PC-3 (cell line): ENCODE measurements at regions not wholly inside any gene's neighbourhood (a gene's known extent, or its start where the extent isn't known, plus 50 kb on each side); places are given as distances from the start of the nearest gene placed in this dataset.

Experiments
- ATAC-seq: fragments of 200-7000 bp; cut with Tn5 transposase; 2 replicates; pipeline ENCODE4 v1.9.1; 2020; ENCODE audit warnings: mild to moderate bottlenecking, moderate library complexity
- BruUV-seq: library from RNA; stranded (reverse); fragments of 400-500 nt; replicated peaks from 2 replicates; lab custom pipeline; 2021; lab: Mats Ljungman, UMichigan
- CTCF ChIA-PET: fragments of 300-600 bp; sonication (Branson Sonifier 250); formaldehyde crosslinking; loops from one replicate; lab custom pipeline; 2022; ENCODE audit warnings: antibody characterized with exemption; lab: Charles Lee
- POLR2A ChIA-PET: fragments of 300-600 bp; sonication (Branson Sonifier 250); formaldehyde crosslinking; loops from one replicate; lab custom pipeline; 2022; ENCODE audit warnings: antibody characterized with exemption; ENCODE audit not compliant: unreplicated experiment; lab: Charles Lee
- DNase-seq: peaks from one replicate; pipeline ENCODE4 v3.0.0-alpha.2; 2015
- H2AFZ ChIP-seq: fragments of 300-600 bp; sonication (generic); 2 replicates; pipeline ENCODE4 v1.6.0; 2016; ENCODE audit warnings: antibody characterized with exemption, low read length
- H3F3A ChIP-seq: fragments of 300-600 bp; sonication (generic); one replicate; pipeline ENCODE4 v1.6.0; 2017; ENCODE audit warnings: antibody characterized with exemption, low read length, control low read depth, mild to moderate bottlenecking; ENCODE audit not compliant: unreplicated experiment
- H3K27ac ChIP-seq: fragments of 300-600 bp; sonication (generic); 2 replicates; pipeline ENCODE4 v1.5.1; 2016; ENCODE audit warnings: mild to moderate bottlenecking, low read length
- H3K27me3 ChIP-seq: fragments of 300-600 bp; sonication (generic); 2 replicates; pipeline ENCODE4 v1.6.1; 2016; ENCODE audit warnings: low read length, mixed read lengths
- H3K36me3 ChIP-seq: fragments of 300-600 bp; sonication (generic); 2 replicates; pipeline ENCODE4 v1.6.1; 2016; ENCODE audit warnings: low read depth, mixed run types, low read length, mixed read lengths
- H3K4me1 ChIP-seq: fragments of 300-600 bp; sonication (generic); 2 replicates; pipeline ENCODE4 v1.5.1; 2016; ENCODE audit warnings: low read length; ENCODE audit not compliant: insufficient read depth
- H3K4me2 ChIP-seq: fragments of 300-600 bp; sonication (generic); 2 replicates; pipeline ENCODE4 v1.6.0; 2016; ENCODE audit warnings: low read length
- H3K4me3 ChIP-seq: fragments of 300-600 bp; sonication (generic); 2 replicates; pipeline ENCODE4 v1.5.1; 2016; ENCODE audit warnings: mild to moderate bottlenecking, low read length, mixed read lengths
- H3K79me2 ChIP-seq: fragments of 300-600 bp; sonication (generic); 2 replicates; pipeline ENCODE4 v1.6.1; 2017; ENCODE audit warnings: low read length, mixed read lengths
- H3K9ac ChIP-seq: fragments of 300-600 bp; sonication (generic); 2 replicates; pipeline ENCODE4 v1.6.0; 2016; ENCODE audit warnings: mild to moderate bottlenecking, low read length
- H3K9me2 ChIP-seq: fragments of 300-600 bp; sonication (generic); replicated peaks from 2 replicates; pipeline ENCODE4 v1.6.1; 2016; ENCODE audit warnings: mixed run types, low read length, mixed read lengths
- H3K9me3 ChIP-seq: fragments of 300-600 bp; sonication (generic); 2 replicates; pipeline ENCODE4 v1.6.1; 2016; ENCODE audit warnings: low read length, mixed read lengths
- H4K20me1 ChIP-seq: fragments of 300-600 bp; sonication (generic); 2 replicates; pipeline ENCODE4 v1.6.1; 2016; ENCODE audit warnings: low read length, mixed read lengths
- EZH2 ChIP-seq: fragments of 300-600 bp; sonication (generic); IDR thresholded peaks from one replicate; pipeline ENCODE4 v1.6.1; 2017; ENCODE audit warnings: antibody characterized with exemption, mild to moderate bottlenecking, low read length; ENCODE audit not compliant: unreplicated experiment
- EZH2phosphoT487 ChIP-seq: fragments of 300-600 bp; sonication (generic); IDR thresholded peaks from 2 replicates; pipeline ENCODE4 v1.6.1; 2018; ENCODE audit warnings: mild to moderate bottlenecking, antibody characterized with exemption, low read length, borderline replicate concordance
- intact Hi-C: fragments of 100-400 bp; cut with micrococcal nuclease; formaldehyde crosslinking; loops from 2 replicates; pipeline ENCODE4 v1.9.0; 2023
- TF ChIP-seq, protein P1 (sequence below): fragments of 300-600 bp; sonication (generic); conservative IDR thresholded peaks from 2 replicates; pipeline ENCODE4 v1.5.1; 2017; ENCODE audit warnings: antibody characterized with exemption, low read depth, mild to moderate bottlenecking, low read length

DNA sequence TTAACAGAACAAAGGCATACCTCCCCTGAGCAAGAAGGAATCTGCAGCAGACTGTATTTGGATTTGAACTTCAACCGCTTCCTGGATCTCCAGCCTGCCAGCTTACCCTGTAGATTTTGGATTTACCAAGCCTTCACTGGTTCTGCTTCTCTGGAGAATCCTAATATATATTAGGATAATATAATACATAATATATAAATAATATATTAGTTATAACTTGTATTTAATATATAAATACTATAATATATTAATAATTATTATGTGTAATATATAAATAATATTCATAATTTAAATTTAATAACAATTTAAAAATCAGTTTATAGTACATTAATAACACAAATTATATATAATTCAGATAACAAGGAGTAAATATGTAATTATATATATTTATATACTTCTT lies 121.4 kb downstream of the COX18 start:
- intact Hi-C loops, result no loop called here
- H3K9me3 ChIP-seq, result no peaks in the 10 kb centered on the region
- CTCF ChIA-PET, result no interaction called here
- H3K4me1 ChIP-seq, result peaks cover 18% of the 10 kb centered on the region
- no peak overlapping the region for H3K27ac ChIP-seq
- no peak overlapping the region for H2AFZ ChIP-seq
- no peaks in the 10 kb centered on the region for H3K79me2 ChIP-seq
- no peaks in the 10 kb centered on the region for H3K27me3 ChIP-seq
- DNase-seq, result no peak
- H3K9ac ChIP-seq, result no peak overlapping the region
- ATAC-seq, result no peak
- no peaks in the 10 kb centered on the region for H3K36me3 ChIP-seq
- H4K20me1 ChIP-seq, result no peaks in the 10 kb centered on the region
- no TSS peak for BruUV-seq
- H3K9me2 ChIP-seq, result no peaks in the 10 kb centered on the region
- H3F3A ChIP-seq, result peaks cover 4% of the 10 kb centered on the region
- no peak overlapping the region for H3K4me3 ChIP-seq
- TF ChIP-seq EZH2 (no peak), EZH2phosphoT487 (no peak)
- TF ChIP-seq, protein P1, sequence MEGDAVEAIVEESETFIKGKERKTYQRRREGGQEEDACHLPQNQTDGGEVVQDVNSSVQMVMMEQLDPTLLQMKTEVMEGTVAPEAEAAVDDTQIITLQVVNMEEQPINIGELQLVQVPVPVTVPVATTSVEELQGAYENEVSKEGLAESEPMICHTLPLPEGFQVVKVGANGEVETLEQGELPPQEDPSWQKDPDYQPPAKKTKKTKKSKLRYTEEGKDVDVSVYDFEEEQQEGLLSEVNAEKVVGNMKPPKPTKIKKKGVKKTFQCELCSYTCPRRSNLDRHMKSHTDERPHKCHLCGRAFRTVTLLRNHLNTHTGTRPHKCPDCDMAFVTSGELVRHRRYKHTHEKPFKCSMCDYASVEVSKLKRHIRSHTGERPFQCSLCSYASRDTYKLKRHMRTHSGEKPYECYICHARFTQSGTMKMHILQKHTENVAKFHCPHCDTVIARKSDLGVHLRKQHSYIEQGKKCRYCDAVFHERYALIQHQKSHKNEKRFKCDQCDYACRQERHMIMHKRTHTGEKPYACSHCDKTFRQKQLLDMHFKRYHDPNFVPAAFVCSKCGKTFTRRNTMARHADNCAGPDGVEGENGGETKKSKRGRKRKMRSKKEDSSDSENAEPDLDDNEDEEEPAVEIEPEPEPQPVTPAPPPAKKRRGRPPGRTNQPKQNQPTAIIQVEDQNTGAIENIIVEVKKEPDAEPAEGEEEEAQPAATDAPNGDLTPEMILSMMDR, result no peak
- POLR2A ChIA-PET, result no interaction called here
- H3K4me2 ChIP-seq, result no peak overlapping the region

DNA sequence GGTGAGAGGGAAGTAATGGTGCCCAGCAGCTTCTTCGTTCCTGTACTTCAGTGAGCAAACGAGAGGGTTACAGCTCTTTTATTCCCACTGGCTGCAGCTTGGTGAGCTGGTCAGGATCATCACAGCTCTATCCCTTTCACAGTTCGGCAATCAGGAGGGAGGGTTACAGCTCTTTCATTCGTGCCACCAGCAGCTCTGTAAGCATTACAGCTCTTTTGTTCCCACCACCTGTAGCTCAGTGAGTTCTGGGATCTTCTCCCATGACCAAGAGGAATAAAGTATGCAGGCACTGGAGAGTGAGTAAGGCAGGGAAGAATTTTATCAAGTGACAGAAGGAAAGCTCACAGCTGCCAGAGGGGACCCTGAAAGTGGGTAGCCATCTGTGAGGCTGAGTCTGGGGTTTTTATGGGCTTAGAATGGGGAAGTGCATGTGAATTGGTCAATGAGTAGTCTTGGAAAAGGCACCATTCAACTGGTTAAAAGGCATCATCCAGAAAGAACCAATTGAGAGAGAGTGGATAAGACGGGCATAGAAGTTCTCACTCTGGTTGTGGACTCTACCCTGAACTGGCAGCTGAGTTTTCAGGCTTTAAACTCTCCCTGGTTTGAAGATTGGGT lies 123.7 kb downstream of the COX18 start:
- H3K9me2 ChIP-seq, result no peaks in the 10 kb centered on the region
- H2AFZ ChIP-seq, result no peak overlapping the region
- no peaks in the 10 kb centered on the region for H3K79me2 ChIP-seq
- no peak for ATAC-seq
- no peak overlapping the region for H3K27ac ChIP-seq
- H3K9ac ChIP-seq, result no peak overlapping the region
- no peak overlapping the region for H3K4me3 ChIP-seq
- no peaks in the 10 kb centered on the region for H3K36me3 ChIP-seq
- intact Hi-C loops, result no loop called here
- CTCF ChIA-PET, result no interaction called here
- no peaks in the 10 kb centered on the region for H3F3A ChIP-seq
- TF ChIP-seq EZH2phosphoT487 (no peak), EZH2 (no peak)
- DNase-seq, result no peak
- no peaks in the 10 kb centered on the region for H3K27me3 ChIP-seq
- H3K4me2 ChIP-seq, result no peak overlapping the region
- no TSS peak for BruUV-seq
- POLR2A ChIA-PET, result no interaction called here
- no peaks in the 10 kb centered on the region for H4K20me1 ChIP-seq
- H3K4me1 ChIP-seq, result no peaks in the 10 kb centered on the region
- no peaks in the 10 kb centered on the region for H3K9me3 ChIP-seq

DNA sequence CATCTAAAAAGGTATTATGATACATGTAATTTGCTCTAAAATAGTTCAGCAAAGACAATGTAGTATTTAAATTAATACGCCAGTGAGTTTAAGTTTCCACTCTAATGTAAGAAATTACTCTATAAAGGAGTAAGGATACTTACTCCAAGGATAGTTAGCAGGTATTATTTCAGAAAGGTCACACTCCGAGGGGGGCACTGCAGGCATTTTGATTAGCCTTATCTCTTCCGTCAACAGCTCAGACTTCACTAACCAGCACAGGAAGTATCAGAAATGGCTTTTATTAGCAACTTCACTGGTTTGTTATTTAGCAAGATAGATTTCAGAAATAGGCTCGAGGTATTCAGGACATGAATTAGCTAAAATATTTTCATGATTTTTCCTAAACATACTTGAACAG lies 127.0 kb downstream of the COX18 start:
- Histone ChIP-seq H3K4me3 (no peak overlapping the region), H3F3A (no peaks in the 10 kb centered on the region), H4K20me1 (no peaks in the 10 kb centered on the region), H3K9me3 (no peaks in the 10 kb centered on the region), H3K9me2 (no peaks in the 10 kb centered on the region), H3K4me1 (no peaks in the 10 kb centered on the region), H3K36me3 (no peaks in the 10 kb centered on the region), H3K79me2 (no peaks in the 10 kb centered on the region), H3K4me2 (no peak overlapping the region), H3K9ac (no peak overlapping the region), H3K27me3 (no peaks in the 10 kb centered on the region), H3K27ac (no peak overlapping the region), H2AFZ (no peak overlapping the region)
- DNase-seq (no peak), ATAC-seq (no peak)
- ChIA-PET CTCF (no interaction called here), POLR2A (no interaction called here)
- TF ChIP-seq, protein P1, result no peak
- no peak for TF ChIP-seq EZH2phosphoT487
- TF ChIP-seq EZH2, result no peak
- no TSS peak for BruUV-seq
- intact Hi-C loops, result no loop called here
